ENCODE measurements at regions not wholly inside any gene's neighbourhood (a gene's known extent, or its start where the extent isn't known, plus 50 kb on each side); places are given as distances from the start of the nearest gene placed in this dataset.

- TF ChIP-seq CTCF (IDR thresholded peaks at IDR 0.05; ENCODE audit: low read length), result no peak
- TF ChIP-seq EZH2 (IDR thresholded peaks at IDR 0.05; ENCODE audit: borderline replicate concordance, low read length), result no peak
These were observed 234.4 kb upstream of the HSF2 start for GRCh38 chr6:122165014-122165413.

Data from OCI-LY1 (cell line).